Activated CD4-positive, alpha-beta T cell treated with anti-CD3 and anti-CD28 coated beads, Interleukin-2, amount 10 ng/mL, durations not matched to agents 24 days and 14 days (primary cell): ENCODE measurements at regions not wholly inside any gene's neighbourhood (a gene's known extent, or its start where the extent isn't known, plus 50 kb on each side); places are given as distances from the start of the nearest gene placed in this dataset.

ENCODE experiments used
- DNase-seq: peaks from one replicate; pipeline ENCODE4 v3.0.0; 2022
- H3K27ac Mint-ChIP-seq: one replicate; pipeline ENCODE4 v1.8.0; 2022; ENCODE audit warnings: mild to moderate bottlenecking, mixed read lengths
- H3K27me3 Mint-ChIP-seq: one replicate; pipeline ENCODE4 v1.8.0; 2022; ENCODE audit warnings: mixed read lengths
- H3K36me3 Mint-ChIP-seq: one replicate; pipeline ENCODE4 v1.8.0; 2022; ENCODE audit warnings: low read depth, mild to moderate bottlenecking, mixed read lengths
- H3K4me1 Mint-ChIP-seq: one replicate; pipeline ENCODE4 v1.8.0; 2021; ENCODE audit warnings: mixed read lengths
- H3K4me3 Mint-ChIP-seq: one replicate; pipeline ENCODE4 v1.8.0; 2022; ENCODE audit warnings: mild to moderate bottlenecking, moderate library complexity, mixed read lengths
- H3K9me3 Mint-ChIP-seq: one replicate; pipeline ENCODE4 v1.8.0; 2021; ENCODE audit warnings: mixed read lengths
- intact Hi-C: fragments of 100-400 bp; cut with micrococcal nuclease; formaldehyde crosslinking; loops from one replicate; pipeline ENCODE4 v1.15.1; 2023

DNA sequence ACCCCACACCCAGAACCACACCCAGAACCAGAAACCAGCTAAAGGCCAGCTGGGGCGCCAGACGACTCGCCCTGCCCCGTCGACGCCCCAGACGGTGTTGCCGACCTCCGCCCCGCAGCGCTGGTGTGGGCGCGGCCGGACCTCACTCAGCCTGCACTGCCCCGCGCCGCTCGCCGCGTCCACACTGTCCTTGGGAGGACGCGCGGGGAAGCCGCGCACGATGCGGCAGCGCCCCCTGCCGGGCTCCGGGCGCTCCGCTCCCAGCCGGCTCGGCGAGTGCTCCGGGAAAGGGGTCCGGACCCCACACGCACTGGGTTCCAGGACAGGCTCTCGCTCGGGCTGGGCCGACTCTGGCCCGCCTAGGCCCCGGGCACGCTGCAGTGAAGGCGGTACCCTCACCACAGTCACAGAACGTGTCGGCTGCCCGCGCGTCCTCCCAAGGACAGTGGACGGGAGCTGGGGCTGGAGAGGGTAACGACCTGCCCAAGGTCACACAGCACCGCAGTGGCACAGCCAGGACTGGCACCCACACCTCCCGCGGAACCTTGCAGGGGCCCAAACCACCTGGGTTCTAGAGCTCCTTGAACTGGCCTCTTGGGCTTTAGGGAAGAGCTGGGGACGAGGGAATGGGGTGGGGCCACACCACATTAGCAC is 90.2 kb downstream of the DMRTA2 start:
- H3K27ac Mint-ChIP-seq = no peak overlapping the region
- peak overlapping the region; percentile 64 for H3K4me3 Mint-ChIP-seq
- intact Hi-C loops = no loop called here
- H3K4me1 Mint-ChIP-seq = peaks cover 4% of the 10 kb centered on the region
- peaks cover 34% of the 10 kb centered on the region for H3K27me3 Mint-ChIP-seq
- no peaks in the 10 kb centered on the region for H3K36me3 Mint-ChIP-seq
- H3K9me3 Mint-ChIP-seq = no peaks in the 10 kb centered on the region
- peak; percentile 86 for DNase-seq

DNA sequence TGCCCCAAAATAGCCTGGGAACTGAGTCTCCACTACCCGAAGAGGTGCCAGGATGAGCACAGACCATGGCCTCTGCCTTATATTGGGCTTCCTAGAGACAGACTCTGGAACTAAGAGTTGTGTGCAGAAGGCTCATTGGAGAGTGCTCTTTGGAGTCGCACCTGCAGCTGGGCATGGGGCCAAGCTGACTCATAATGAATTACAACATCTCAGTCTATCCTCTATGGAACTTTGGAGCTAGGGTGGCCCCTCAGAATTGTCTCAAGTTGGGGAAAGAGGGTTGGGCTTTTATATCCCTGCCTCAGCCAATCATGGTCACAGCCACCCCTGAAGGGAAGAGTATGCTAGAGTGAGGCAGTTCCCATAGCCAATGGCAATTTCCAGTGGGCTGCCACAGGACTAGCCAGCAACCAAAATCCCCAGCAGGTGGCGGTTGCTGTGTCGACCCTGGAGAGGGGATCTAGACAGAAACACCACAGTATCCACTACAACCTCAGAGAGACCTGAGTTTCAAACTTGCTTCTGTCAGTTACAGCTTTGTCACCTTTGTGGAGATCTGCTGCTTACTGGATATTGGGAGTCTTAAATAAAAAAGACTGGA is 93.8 kb downstream of the DMRTA2 start:
- H3K4me3 Mint-ChIP-seq = no peak overlapping the region
- no peak for DNase-seq
- intact Hi-C loops = no loop called here
- H3K4me1 Mint-ChIP-seq = peaks cover 4% of the 10 kb centered on the region
- no peak overlapping the region for H3K27ac Mint-ChIP-seq
- peaks cover 30% of the 10 kb centered on the region for H3K27me3 Mint-ChIP-seq
- H3K36me3 Mint-ChIP-seq = no peaks in the 10 kb centered on the region
- H3K9me3 Mint-ChIP-seq = no peaks in the 10 kb centered on the region

- Mint-ChIP-seq H3K27ac (no peak overlapping the region), H3K4me1 (peaks cover 2% of the 10 kb centered on the region), H3K4me3 (no peak overlapping the region), H3K9me3 (no peaks in the 10 kb centered on the region), H3K27me3 (peaks cover 27% of the 10 kb centered on the region), H3K36me3 (no peaks in the 10 kb centered on the region)
- intact Hi-C loops = no loop called here
- DNase-seq = no peak
Observed at GRCh38 chr1:50328552-50328951, 94.7 kb downstream of the DMRTA2 start.

GRCh38 chr1:50326026-50326425 is 97.2 kb downstream of the DMRTA2 start:
- Mint-ChIP-seq H3K4me3 (no peak overlapping the region), H3K4me1 (no peaks in the 10 kb centered on the region), H3K9me3 (no peaks in the 10 kb centered on the region), H3K36me3 (no peaks in the 10 kb centered on the region), H3K27me3 (peaks cover 10% of the 10 kb centered on the region), H3K27ac (no peak overlapping the region)
- DNase-seq = no peak
- intact Hi-C loops = no loop called here

GRCh38 chr1:50322579-50322978 is 100.7 kb downstream of the DMRTA2 start:
- DNase-seq = no peak
- H3K4me1 Mint-ChIP-seq = no peaks in the 10 kb centered on the region
- H3K4me3 Mint-ChIP-seq = no peak overlapping the region
- no peak overlapping the region for H3K27ac Mint-ChIP-seq
- no peaks in the 10 kb centered on the region for H3K27me3 Mint-ChIP-seq
- H3K9me3 Mint-ChIP-seq = no peaks in the 10 kb centered on the region
- intact Hi-C loops = no loop called here
- no peaks in the 10 kb centered on the region for H3K36me3 Mint-ChIP-seq

DNA sequence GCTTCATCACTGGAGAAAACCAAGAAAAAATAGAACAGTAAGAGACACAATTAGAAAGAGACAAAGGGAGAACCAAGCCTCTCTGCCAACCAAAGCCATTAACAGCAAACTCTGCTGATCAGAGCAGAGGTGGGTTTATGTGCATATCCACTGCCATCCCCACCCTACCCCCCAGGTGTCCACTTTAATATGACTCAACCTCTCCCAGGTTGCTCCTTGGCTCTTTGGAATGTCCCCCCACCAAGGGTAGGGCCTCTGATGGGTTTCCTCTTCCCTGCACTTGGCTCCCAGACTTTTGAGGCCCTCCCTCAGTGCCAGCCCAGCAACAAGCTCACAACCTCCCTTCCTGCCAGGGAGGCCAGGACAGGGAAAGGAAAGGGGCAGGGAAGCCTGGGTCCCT is 104.8 kb downstream of the DMRTA2 start:
- Mint-ChIP-seq H3K9me3 (no peaks in the 10 kb centered on the region), H3K4me3 (no peak overlapping the region), H3K36me3 (no peaks in the 10 kb centered on the region), H3K27ac (no peak overlapping the region), H3K27me3 (no peaks in the 10 kb centered on the region), H3K4me1 (no peaks in the 10 kb centered on the region)
- no peak for DNase-seq
- intact Hi-C loops = no loop called here

- H3K9me3 Mint-ChIP-seq = no peaks in the 10 kb centered on the region
- intact Hi-C loops = no loop called here
- peak; percentile 70 for DNase-seq
- no peak overlapping the region for H3K27ac Mint-ChIP-seq
- no peaks in the 10 kb centered on the region for H3K4me1 Mint-ChIP-seq
- no peaks in the 10 kb centered on the region for H3K36me3 Mint-ChIP-seq
- no peak overlapping the region for H3K4me3 Mint-ChIP-seq
- no peaks in the 10 kb centered on the region for H3K27me3 Mint-ChIP-seq
Observed at GRCh38 chr1:50308878-50309277, 114.4 kb downstream of the DMRTA2 start.

DNA sequence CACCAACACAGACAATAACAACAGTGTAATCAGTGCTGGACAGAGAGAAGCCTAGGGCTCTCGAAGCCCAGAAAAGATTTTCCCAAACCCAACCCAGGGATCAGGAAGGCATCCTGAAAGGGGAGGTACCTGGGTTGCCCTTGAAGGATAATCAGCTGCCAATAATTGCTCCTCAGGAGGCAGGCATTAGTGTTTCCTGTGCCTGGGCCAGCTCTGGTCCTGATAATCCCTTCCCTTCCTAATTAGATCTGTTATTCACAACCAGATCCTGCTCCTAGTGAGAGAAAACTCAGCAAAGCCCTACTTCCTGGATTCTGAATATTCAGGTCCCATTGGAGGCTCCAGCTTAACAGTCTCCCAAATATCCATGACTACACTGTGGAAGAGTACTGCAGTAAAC is 117.4 kb downstream of the DMRTA2 start:
- no peak overlapping the region for H3K4me3 Mint-ChIP-seq
- DNase-seq = no peak

GRCh38 chr1:50300297-50300696 is 122.9 kb downstream of the DMRTA2 start:
- Mint-ChIP-seq H3K27ac (no peak overlapping the region), H3K36me3 (no peaks in the 10 kb centered on the region), H3K4me1 (no peaks in the 10 kb centered on the region), H3K27me3 (no peaks in the 10 kb centered on the region), H3K9me3 (no peaks in the 10 kb centered on the region), H3K4me3 (no peak overlapping the region)
- intact Hi-C loops = no loop called here
- DNase-seq = no peak

More for the DNA sequence above, 117.4 kb downstream of the DMRTA2 start:
- Mint-ChIP-seq H3K27me3 (no peaks in the 10 kb centered on the region), H3K27ac (no peak overlapping the region), H3K9me3 (no peaks in the 10 kb centered on the region), H3K4me1 (no peaks in the 10 kb centered on the region), H3K36me3 (no peaks in the 10 kb centered on the region)
- intact Hi-C loops = no loop called here

DNA sequence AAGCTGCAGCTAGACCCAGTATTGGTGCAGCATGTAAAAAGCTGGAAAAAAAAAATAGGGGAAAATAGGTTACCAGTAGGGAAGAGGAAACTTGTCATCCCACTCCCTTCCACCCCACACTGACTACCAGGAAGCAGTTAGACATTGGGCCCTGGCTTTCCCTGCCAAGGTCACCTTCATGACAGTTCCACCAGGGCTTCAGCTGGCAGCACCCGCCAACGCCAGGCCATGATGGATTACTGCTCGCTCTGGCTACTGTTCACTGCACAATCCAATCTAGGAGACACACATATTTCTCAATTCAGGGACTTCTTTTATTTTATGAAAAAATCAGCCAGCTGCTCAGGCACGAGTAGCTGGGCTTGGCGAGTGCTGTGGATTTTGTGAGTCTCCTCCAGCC is 127.7 kb downstream of the DMRTA2 start:
- DNase-seq = no peak
- Mint-ChIP-seq H3K27me3 (no peaks in the 10 kb centered on the region), H3K36me3 (no peaks in the 10 kb centered on the region), H3K4me3 (no peak overlapping the region), H3K4me1 (no peaks in the 10 kb centered on the region), H3K27ac (no peak overlapping the region), H3K9me3 (no peaks in the 10 kb centered on the region)
- intact Hi-C loops = no loop called here

DNA sequence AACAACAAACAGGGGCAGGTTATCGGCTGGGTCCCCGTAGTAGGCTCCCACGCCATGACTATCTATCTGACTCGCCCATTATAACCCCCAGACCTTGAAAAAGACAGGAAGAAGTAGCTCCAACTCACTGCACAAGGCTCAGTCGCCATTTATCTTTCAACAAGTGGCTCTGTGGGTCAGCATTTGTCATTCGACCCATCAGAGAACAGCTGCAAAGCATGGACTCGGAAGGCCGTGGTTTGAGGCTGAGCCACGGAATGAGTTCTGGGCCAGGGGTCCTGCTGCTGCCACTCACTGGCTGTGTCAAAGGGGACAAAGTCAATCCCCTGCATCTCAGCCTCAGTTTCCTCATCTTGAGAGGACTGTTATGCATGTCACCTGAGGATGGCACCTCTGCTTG is 131.0 kb downstream of the DMRTA2 start:
- Mint-ChIP-seq H3K4me3 (no peak overlapping the region), H3K27ac (no peak overlapping the region), H3K36me3 (no peaks in the 10 kb centered on the region), H3K4me1 (no peaks in the 10 kb centered on the region), H3K9me3 (no peaks in the 10 kb centered on the region), H3K27me3 (no peaks in the 10 kb centered on the region)
- no peak for DNase-seq
- intact Hi-C loops = no loop called here

DNA sequence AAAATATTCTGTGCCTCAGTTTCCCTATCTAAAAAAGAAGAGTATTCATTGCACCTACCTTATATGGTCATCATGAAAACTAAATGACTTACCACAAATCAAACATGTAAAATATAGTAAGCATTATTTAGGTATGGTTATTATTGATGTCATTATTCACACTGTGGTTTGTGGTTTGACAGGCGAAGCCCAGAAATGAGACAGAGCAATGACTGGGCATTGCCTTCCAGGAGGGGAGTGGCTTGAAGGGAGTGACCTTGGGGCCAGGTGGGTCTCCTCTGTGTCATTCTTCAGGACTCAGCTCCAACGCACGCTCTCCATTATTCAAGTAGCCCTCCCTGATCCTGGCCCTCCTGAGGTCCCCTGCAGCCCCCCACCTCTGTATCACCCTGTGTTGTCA is 133.7 kb downstream of the DMRTA2 start:
- no peaks in the 10 kb centered on the region for H3K27me3 Mint-ChIP-seq
- no peak overlapping the region for H3K4me3 Mint-ChIP-seq
- H3K27ac Mint-ChIP-seq = no peak overlapping the region
- H3K4me1 Mint-ChIP-seq = no peaks in the 10 kb centered on the region
- H3K36me3 Mint-ChIP-seq = no peaks in the 10 kb centered on the region
- no peak for DNase-seq
- H3K9me3 Mint-ChIP-seq = no peaks in the 10 kb centered on the region
- intact Hi-C loops = no loop called here

DNA sequence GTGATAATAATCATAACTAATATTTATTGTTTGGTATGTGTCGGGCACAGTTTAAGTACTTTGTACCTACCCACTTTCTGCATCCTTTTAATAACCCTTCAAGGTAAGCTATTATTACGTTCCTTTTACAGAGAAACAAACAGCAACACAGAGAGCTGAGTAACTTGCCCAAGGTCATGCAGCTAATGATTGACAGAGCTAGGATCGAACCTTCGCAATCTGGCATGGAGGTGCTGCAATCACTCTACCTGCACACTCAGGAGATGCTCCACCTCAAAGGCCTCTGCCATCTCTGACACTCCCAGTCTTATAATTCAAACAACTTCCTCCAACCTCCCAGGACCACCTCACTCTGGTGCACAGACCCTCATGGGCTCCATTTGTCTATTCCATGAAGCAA is 137.2 kb downstream of the DMRTA2 start:
- H3K27ac Mint-ChIP-seq = no peak overlapping the region
- intact Hi-C loops = no loop called here
- no peak for DNase-seq

GRCh38 chr1:50279622-50280330 is 143.5 kb downstream of the DMRTA2 start:
- peak; percentile 60 for DNase-seq
- H3K36me3 Mint-ChIP-seq = no peaks in the 10 kb centered on the region
- H3K27ac Mint-ChIP-seq = no peak overlapping the region
- intact Hi-C loops = no loop called here
- no peaks in the 10 kb centered on the region for H3K4me1 Mint-ChIP-seq
- peaks cover 5% of the 10 kb centered on the region for H3K9me3 Mint-ChIP-seq
- peaks cover 3% of the 10 kb centered on the region for H3K27me3 Mint-ChIP-seq
- H3K4me3 Mint-ChIP-seq = no peak overlapping the region

More for the DNA sequence above, 137.2 kb downstream of the DMRTA2 start:
- Mint-ChIP-seq H3K27me3 (no peaks in the 10 kb centered on the region), H3K4me3 (no peak overlapping the region), H3K4me1 (no peaks in the 10 kb centered on the region), H3K36me3 (no peaks in the 10 kb centered on the region), H3K9me3 (no peaks in the 10 kb centered on the region)
